Peyer's patch (tissue), 4 donors: ENCODE measurements at regions not wholly inside any gene's neighbourhood (a gene's known extent, or its start where the extent isn't known, plus 50 kb on each side); places are given as distances from the start of the nearest gene placed in this dataset.

Experiments
- DNase-seq, 3 donors: peaks; one replicate each; pipeline ENCODE4 v3.0.0-alpha.2; 2017 to 2019
- H3K27ac ChIP-seq, 4 donors: fragments of 200-600 bp; sonication (generic); one replicate each; pipeline ENCODE4 v1.5.1; 2016 to 2019
- H3K27me3 ChIP-seq, 2 donors: fragments of 200-600 bp; sonication (generic); one replicate each; pipeline ENCODE4 v1.5.1; 2019
- H3K36me3 ChIP-seq, 3 donors: fragments of 200-600 bp; sonication (generic); one replicate each; pipeline ENCODE4 v1.5.1; 2016 to 2019
- H3K4me1 ChIP-seq, 4 donors: fragments of 200-600 bp; sonication (generic); one replicate each; pipeline ENCODE4 v1.5.1; 2016 to 2019
- H3K4me3 ChIP-seq, 4 donors: fragments of 200-600 bp; sonication (generic); 1 replicate in 3 of 4; 2 replicates in 1 of 4; pipeline ENCODE4 v1.5.1; 2016 to 2019; ENCODE audit warnings: mild to moderate bottlenecking in 1 of 4
- H3K9me3 ChIP-seq, 4 donors: fragments of 200-600 bp; sonication (generic); one replicate each; pipeline ENCODE4 v1.5.1; 2016 to 2019; ENCODE audit warnings: mild to moderate bottlenecking in 1 of 4
- CTCF ChIP-seq, 6 experiments: fragments of 450-650 bp in 4 of 6; fragments of 200-600 bp in 2 of 6; sonication (generic) in 1 of 6; IDR thresholded peaks; one replicate each; pipeline ENCODE4 v1.5.1; 2017 to 2019; ENCODE audit warnings: antibody characterized with exemption in 6 of 6, mild to moderate bottlenecking in 3 of 6, moderate library complexity in 1 of 6
- POLR2A ChIP-seq, 2 donors: fragments of 450-650 bp; IDR thresholded peaks; one replicate each; pipeline ENCODE4 v1.5.1; 2017; ENCODE audit warnings: antibody characterized with exemption in 2 of 2, mild to moderate bottlenecking in 2 of 2, moderate library complexity in 2 of 2

- DNase-seq, result no peak
- Histone ChIP-seq H3K27me3 (no peaks in the 10 kb centered on the region), H3K36me3 (no peaks in the 10 kb centered on the region), H3K9me3 (no peaks in the 10 kb centered on the region), H3K4me3 (no peak overlapping the region), H3K4me1 (no peaks in the 10 kb centered on the region), H3K27ac (no peak overlapping the region)
- TF ChIP-seq POLR2A (IDR thresholded peaks at IDR 0.05) (no peak), CTCF (IDR thresholded peaks at IDR 0.05) (no peak)
These were observed 333.0 kb downstream of the SFMBT2 start for GRCh38 chr10:7077880-7078279.

GRCh38 chr10:7075851-7076250 is 335.0 kb downstream of the SFMBT2 start:
- Histone ChIP-seq H3K27ac (no peak overlapping the region), H3K27me3 (no peaks in the 10 kb centered on the region), H3K4me3 (no peak overlapping the region), H3K4me1 (no peaks in the 10 kb centered on the region), H3K9me3 (no peaks in the 10 kb centered on the region), H3K36me3 (no peaks in the 10 kb centered on the region)
- TF ChIP-seq CTCF (IDR thresholded peaks at IDR 0.05), result no peak
- TF ChIP-seq POLR2A (IDR thresholded peaks at IDR 0.05), result no peak
- DNase-seq, result no peak

- Histone ChIP-seq H3K9me3 (no peaks in the 10 kb centered on the region), H3K4me1 (no peaks in the 10 kb centered on the region), H3K27me3 (no peaks in the 10 kb centered on the region), H3K36me3 (no peaks in the 10 kb centered on the region), H3K27ac (no peak overlapping the region), H3K4me3 (no peak overlapping the region)
- DNase-seq, result no peak
- TF ChIP-seq POLR2A (IDR thresholded peaks at IDR 0.05) (no peak), CTCF (IDR thresholded peaks at IDR 0.05) (no peak)
These were observed 335.7 kb downstream of the SFMBT2 start for GRCh38 chr10:7075110-7075509.

- H3K27me3 ChIP-seq, result no peaks in the 10 kb centered on the region
- no peaks in the 10 kb centered on the region for H3K4me1 ChIP-seq
- H3K9me3 ChIP-seq, result no peaks in the 10 kb centered on the region
- H3K27ac ChIP-seq, result no peak overlapping the region
- H3K36me3 ChIP-seq, result no peaks in the 10 kb centered on the region
- TF ChIP-seq POLR2A (IDR thresholded peaks at IDR 0.05) (no peak), CTCF (IDR thresholded peaks at IDR 0.05) (no peak)
- no peak for DNase-seq
- no peak overlapping the region for H3K4me3 ChIP-seq
These were observed 339.4 kb downstream of the SFMBT2 start for GRCh38 chr10:7071421-7071820.

GRCh38 chr10:7070950-7071349 is 339.9 kb downstream of the SFMBT2 start:
- Histone ChIP-seq H3K27ac (no peak overlapping the region), H3K9me3 (no peaks in the 10 kb centered on the region), H3K36me3 (no peaks in the 10 kb centered on the region), H3K27me3 (no peaks in the 10 kb centered on the region), H3K4me1 (no peaks in the 10 kb centered on the region), H3K4me3 (no peak overlapping the region)
- no peak for TF ChIP-seq POLR2A (IDR thresholded peaks at IDR 0.05)
- no peak for TF ChIP-seq CTCF (IDR thresholded peaks at IDR 0.05)
- no peak for DNase-seq

GRCh38 chr10:7069706-7070105 is 341.1 kb downstream of the SFMBT2 start:
- no peak for DNase-seq
- H3K9me3 ChIP-seq, result no peaks in the 10 kb centered on the region
- no peak overlapping the region for H3K4me3 ChIP-seq
- H3K27ac ChIP-seq, result no peak overlapping the region
- H3K4me1 ChIP-seq, result no peaks in the 10 kb centered on the region
- H3K36me3 ChIP-seq, result no peaks in the 10 kb centered on the region
- no peak for TF ChIP-seq CTCF (IDR thresholded peaks at IDR 0.05)
- TF ChIP-seq POLR2A (IDR thresholded peaks at IDR 0.05), result no peak
- H3K27me3 ChIP-seq, result no peaks in the 10 kb centered on the region
